WERI-Rb-1 (cell line): ENCODE measurements at regions not wholly inside any gene's neighbourhood (a gene's known extent, or its start where the extent isn't known, plus 50 kb on each side); places are given as distances from the start of the nearest gene placed in this dataset.

ENCODE experiments used
- DNase-seq: peaks from one replicate; pipeline ENCODE4 v3.0.0-alpha.2; 2020
- H3K27ac ChIP-seq: fragments of 250-450 bp; sonication (Bioruptor Pico); 2 replicates; pipeline ENCODE4 v1.5.1; 2020; ENCODE audit warnings: mild to moderate bottlenecking, moderate library complexity
- H3K27me3 ChIP-seq: fragments of 250-450 bp; sonication (Bioruptor Pico); 2 replicates; pipeline ENCODE4 v1.5.1; 2021; ENCODE audit warnings: mild to moderate bottlenecking, low read depth, moderate library complexity; ENCODE audit not compliant: insufficient read depth, severe bottlenecking
- H3K36me3 ChIP-seq: fragments of 250-450 bp; sonication (Bioruptor Pico); 2 replicates; pipeline ENCODE4 v1.5.1; 2020; ENCODE audit warnings: mild to moderate bottlenecking, moderate library complexity
- H3K4me3 ChIP-seq: 2 replicates; pipeline ENCODE4 v1.5.1; 2011; ENCODE audit warnings: low read depth, mild to moderate bottlenecking, control low read depth, low read length
- H3K9me3 ChIP-seq: fragments of 250-450 bp; sonication (Bioruptor Pico); 2 replicates; pipeline ENCODE4 v1.5.1; 2021; ENCODE audit warnings: mild to moderate bottlenecking, moderate library complexity; ENCODE audit not compliant: severe bottlenecking
- TF ChIP-seq, protein P1 (sequence below): IDR thresholded peaks from 2 replicates; pipeline ENCODE4 v1.5.1; 2011; ENCODE audit warnings: low read depth, mild to moderate bottlenecking, control low read depth, inconsistent platforms, low read length

DNA sequence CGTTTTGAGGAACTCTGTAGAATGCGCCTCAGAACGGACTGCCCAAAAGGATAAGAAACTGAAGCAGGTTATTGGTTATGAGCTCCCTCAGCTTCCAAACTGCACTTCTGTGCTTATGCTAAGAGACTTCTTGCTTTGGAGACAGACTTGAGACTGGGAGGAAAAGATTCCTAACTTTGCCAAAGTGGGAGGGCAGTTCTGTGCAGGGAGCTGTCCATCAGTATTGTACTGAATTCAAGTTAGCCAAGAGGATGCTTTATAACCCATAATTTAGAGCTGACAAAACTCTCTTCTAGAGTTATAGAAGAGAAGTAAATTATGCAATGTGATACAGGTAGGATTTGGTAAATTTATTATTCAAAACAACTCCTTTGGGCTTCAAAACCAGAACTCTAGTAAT, 519.8 kb upstream of the GBE1 start:
- H3K4me3 ChIP-seq, result no peak overlapping the region
- no peak overlapping the region for H3K27ac ChIP-seq
- no peaks in the 10 kb centered on the region for H3K36me3 ChIP-seq
- H3K9me3 ChIP-seq, result no peaks in the 10 kb centered on the region
- TF ChIP-seq, protein P1, sequence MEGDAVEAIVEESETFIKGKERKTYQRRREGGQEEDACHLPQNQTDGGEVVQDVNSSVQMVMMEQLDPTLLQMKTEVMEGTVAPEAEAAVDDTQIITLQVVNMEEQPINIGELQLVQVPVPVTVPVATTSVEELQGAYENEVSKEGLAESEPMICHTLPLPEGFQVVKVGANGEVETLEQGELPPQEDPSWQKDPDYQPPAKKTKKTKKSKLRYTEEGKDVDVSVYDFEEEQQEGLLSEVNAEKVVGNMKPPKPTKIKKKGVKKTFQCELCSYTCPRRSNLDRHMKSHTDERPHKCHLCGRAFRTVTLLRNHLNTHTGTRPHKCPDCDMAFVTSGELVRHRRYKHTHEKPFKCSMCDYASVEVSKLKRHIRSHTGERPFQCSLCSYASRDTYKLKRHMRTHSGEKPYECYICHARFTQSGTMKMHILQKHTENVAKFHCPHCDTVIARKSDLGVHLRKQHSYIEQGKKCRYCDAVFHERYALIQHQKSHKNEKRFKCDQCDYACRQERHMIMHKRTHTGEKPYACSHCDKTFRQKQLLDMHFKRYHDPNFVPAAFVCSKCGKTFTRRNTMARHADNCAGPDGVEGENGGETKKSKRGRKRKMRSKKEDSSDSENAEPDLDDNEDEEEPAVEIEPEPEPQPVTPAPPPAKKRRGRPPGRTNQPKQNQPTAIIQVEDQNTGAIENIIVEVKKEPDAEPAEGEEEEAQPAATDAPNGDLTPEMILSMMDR, result no peak
- no peaks in the 10 kb centered on the region for H3K27me3 ChIP-seq
- no peak for DNase-seq

DNA sequence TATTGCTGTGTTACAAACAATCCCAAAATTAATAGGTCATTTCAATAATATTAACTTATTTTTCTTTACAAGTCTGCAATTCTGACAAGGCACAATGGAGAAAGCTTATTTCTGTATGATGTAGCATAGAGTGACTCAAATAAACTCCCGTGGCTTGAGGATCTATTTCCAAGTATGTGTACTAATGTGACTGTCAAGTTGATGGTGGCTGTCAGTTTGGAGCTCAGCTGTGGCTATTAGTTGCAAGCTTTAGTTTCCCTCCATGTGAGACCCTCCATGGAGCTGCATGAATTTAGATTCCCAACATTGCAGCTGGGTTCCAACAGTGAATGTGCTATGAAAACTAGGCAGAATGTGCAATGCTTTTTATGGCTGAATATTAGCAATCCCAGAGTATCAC, 515.5 kb upstream of the GBE1 start:
- Histone ChIP-seq H3K36me3 (no peaks in the 10 kb centered on the region), H3K4me3 (no peak overlapping the region), H3K27ac (no peak overlapping the region), H3K27me3 (no peaks in the 10 kb centered on the region), H3K9me3 (no peaks in the 10 kb centered on the region)
- no peak for DNase-seq
- TF ChIP-seq, protein P1, result no peak

DNA sequence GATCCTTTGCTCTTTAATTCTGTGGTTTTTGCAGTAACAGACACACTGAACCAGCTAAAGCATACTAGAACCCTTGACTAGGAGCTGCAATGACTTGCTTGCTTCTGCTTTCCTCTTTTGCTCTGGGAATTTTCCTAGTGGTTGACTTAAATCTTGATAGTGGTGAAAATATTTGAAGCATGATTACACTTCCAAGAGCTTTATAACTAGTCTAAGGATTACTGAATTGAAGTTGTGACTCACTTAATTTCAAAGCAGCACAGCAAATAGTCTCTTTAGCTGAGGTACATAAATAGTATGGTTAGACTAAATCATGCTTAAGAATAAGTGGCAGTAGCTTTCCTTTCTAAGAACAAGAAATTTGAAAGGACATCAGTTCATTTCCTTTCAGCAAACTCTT, 513.5 kb upstream of the GBE1 start:
- H3K27me3 ChIP-seq, result no peaks in the 10 kb centered on the region
- DNase-seq, result no peak
- no peak overlapping the region for H3K27ac ChIP-seq
- TF ChIP-seq, protein P1, result no peak
- H3K4me3 ChIP-seq, result no peak overlapping the region
- no peaks in the 10 kb centered on the region for H3K36me3 ChIP-seq
- no peaks in the 10 kb centered on the region for H3K9me3 ChIP-seq

DNA sequence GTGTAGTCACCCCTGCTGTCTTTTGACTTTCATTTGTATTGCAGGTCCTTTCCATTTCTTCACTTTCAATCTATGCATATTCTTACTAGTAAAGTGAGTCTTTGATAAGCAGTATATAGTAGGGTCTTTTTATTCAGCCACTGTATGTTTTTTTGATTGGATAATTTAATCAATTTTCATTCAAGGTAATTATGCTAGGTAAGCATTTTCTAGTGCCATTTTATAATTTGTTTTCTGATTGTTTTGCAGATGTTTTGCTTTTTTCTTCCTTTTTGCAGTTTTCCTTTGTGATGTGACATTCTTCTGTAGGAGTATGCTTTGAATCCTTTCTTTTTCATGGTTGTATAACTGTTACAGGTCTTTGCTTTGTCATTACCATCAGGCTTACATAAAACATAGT, 504.3 kb upstream of the GBE1 start:
- TF ChIP-seq, protein P1, result no peak
- Histone ChIP-seq H3K27me3 (no peaks in the 10 kb centered on the region), H3K27ac (no peak overlapping the region), H3K36me3 (no peaks in the 10 kb centered on the region), H3K4me3 (no peak overlapping the region), H3K9me3 (no peaks in the 10 kb centered on the region)
- DNase-seq, result no peak

DNA sequence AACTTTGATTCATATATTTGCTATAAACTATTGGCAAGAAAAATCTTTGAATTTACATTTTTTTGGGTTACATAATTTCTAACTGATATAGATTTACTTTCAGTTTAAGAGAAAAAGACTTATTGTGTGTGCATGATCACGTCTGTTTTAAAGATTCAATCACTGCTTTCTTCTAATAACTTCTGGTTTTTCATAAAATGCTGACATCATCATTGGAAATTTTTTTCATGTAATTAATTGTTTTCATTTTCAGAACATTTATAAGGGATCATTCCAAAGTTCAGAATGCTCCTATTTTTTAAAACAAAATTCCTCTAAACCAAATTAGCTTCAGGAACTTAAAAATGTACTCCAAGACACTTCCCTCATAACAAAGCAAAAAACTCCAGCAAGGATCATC, 500.7 kb upstream of the GBE1 start:
- DNase-seq, result no peak
- Histone ChIP-seq H3K27ac (no peak overlapping the region), H3K36me3 (no peaks in the 10 kb centered on the region), H3K27me3 (no peaks in the 10 kb centered on the region), H3K9me3 (no peaks in the 10 kb centered on the region), H3K4me3 (no peak overlapping the region)
- TF ChIP-seq, protein P1, result no peak

DNA sequence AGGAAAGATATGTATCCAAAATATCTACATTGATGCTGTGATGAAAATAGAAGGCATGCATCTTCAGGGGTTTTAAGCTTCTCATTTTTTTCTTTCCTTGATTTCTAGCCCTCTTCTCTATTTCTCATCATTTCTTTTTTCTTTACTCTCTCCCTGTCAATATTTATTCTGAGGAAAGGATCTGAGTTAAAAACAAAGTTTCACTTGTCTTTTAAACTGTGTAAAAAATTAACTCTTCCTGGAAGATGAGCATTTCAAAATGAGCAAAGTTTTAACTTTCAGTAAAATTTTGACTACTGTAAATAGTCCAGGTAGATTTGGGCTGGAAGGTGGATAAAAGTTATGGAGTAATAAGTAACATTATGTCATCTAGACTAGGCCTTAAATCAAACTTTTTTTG, 500.2 kb upstream of the GBE1 start:
- TF ChIP-seq, protein P1, result no peak
- H3K27ac ChIP-seq, result no peak overlapping the region
- no peak for DNase-seq
- H3K27me3 ChIP-seq, result no peaks in the 10 kb centered on the region
- H3K9me3 ChIP-seq, result no peaks in the 10 kb centered on the region
- H3K36me3 ChIP-seq, result no peaks in the 10 kb centered on the region
- no peak overlapping the region for H3K4me3 ChIP-seq
